ENCODE measurements at regions not wholly inside any gene's neighbourhood (a gene's known extent, or its start where the extent isn't known, plus 50 kb on each side); places are given as distances from the start of the nearest gene placed in this dataset.
"Not testable (repeated sequence)": the region's sequence is repeated elsewhere in the genome, so short reads cannot be mapped to it uniquely, and the experiment has no call there.

GRCh38 chr5:145450286-145450885, 384.8 kb downstream of the PRELID2 start:
- in situ Hi-C loops (cut with MboI; ENCODE audit: low sequenced_read_pairs, unreplicated experiment): no loop called here
- TF ChIP-seq CTCF (IDR thresholded peaks at IDR 0.05; ENCODE audit: borderline replicate concordance, control extremely low read depth, extremely low read depth, insufficient read depth, missing control alignments): no peak
- DNase-seq (ENCODE audit: low spot score): no peak

- in situ Hi-C loops (cut with MboI; ENCODE audit: low sequenced_read_pairs, unreplicated experiment): no loop called here
- DNase-seq (ENCODE audit: low spot score): no peak
- no peak for TF ChIP-seq CTCF (IDR thresholded peaks at IDR 0.05; ENCODE audit: borderline replicate concordance, control extremely low read depth, extremely low read depth, insufficient read depth, missing control alignments)
These were observed 385.3 kb downstream of the PRELID2 start for GRCh38 chr5:145449794-145450193.

- DNase-seq (ENCODE audit: low spot score); in situ Hi-C loops (cut with MboI; ENCODE audit: low sequenced_read_pairs, unreplicated experiment): not testable (repeated sequence)
These were observed 388.3 kb downstream of the PRELID2 start for GRCh38 chr5:145446875-145447274.

- no peak for TF ChIP-seq CTCF (IDR thresholded peaks at IDR 0.05; ENCODE audit: borderline replicate concordance, control extremely low read depth, extremely low read depth, insufficient read depth, missing control alignments)
- in situ Hi-C loops (cut with MboI; ENCODE audit: low sequenced_read_pairs, unreplicated experiment): no loop called here
- no peak for DNase-seq (ENCODE audit: low spot score)
These were observed 388.7 kb downstream of the PRELID2 start for GRCh38 chr5:145446412-145446811.

GRCh38 chr5:145445027-145445426, 390.1 kb downstream of the PRELID2 start:
- in situ Hi-C loops (cut with MboI; ENCODE audit: low sequenced_read_pairs, unreplicated experiment): no loop called here
- no peak for DNase-seq (ENCODE audit: low spot score)
- no peak for TF ChIP-seq CTCF (IDR thresholded peaks at IDR 0.05; ENCODE audit: borderline replicate concordance, control extremely low read depth, extremely low read depth, insufficient read depth, missing control alignments)

GRCh38 chr5:145443964-145444363, 391.2 kb downstream of the PRELID2 start:
- no peak for TF ChIP-seq CTCF (IDR thresholded peaks at IDR 0.05; ENCODE audit: borderline replicate concordance, control extremely low read depth, extremely low read depth, insufficient read depth, missing control alignments)
- in situ Hi-C loops (cut with MboI; ENCODE audit: low sequenced_read_pairs, unreplicated experiment): no loop called here

GRCh38 chr5:145443366-145443765, 391.8 kb downstream of the PRELID2 start:
- DNase-seq (ENCODE audit: low spot score): no peak
- TF ChIP-seq CTCF (IDR thresholded peaks at IDR 0.05; ENCODE audit: borderline replicate concordance, control extremely low read depth, extremely low read depth, insufficient read depth, missing control alignments): no peak
- in situ Hi-C loops (cut with MboI; ENCODE audit: low sequenced_read_pairs, unreplicated experiment): no loop called here

More at GRCh38 chr5:145443964-145444363, 391.2 kb downstream of the PRELID2 start:
- no peak for DNase-seq (ENCODE audit: low spot score)

- DNase-seq (ENCODE audit: low spot score); in situ Hi-C loops (cut with MboI; ENCODE audit: low sequenced_read_pairs, unreplicated experiment): not testable (repeated sequence)
These were observed 392.5 kb downstream of the PRELID2 start for GRCh38 chr5:145442661-145443060.

All from GM13976 (cell line).